ENCODE measurements at regions not wholly inside any gene's neighbourhood (a gene's known extent, or its start where the extent isn't known, plus 50 kb on each side); places are given as distances from the start of the nearest gene placed in this dataset.

DNA sequence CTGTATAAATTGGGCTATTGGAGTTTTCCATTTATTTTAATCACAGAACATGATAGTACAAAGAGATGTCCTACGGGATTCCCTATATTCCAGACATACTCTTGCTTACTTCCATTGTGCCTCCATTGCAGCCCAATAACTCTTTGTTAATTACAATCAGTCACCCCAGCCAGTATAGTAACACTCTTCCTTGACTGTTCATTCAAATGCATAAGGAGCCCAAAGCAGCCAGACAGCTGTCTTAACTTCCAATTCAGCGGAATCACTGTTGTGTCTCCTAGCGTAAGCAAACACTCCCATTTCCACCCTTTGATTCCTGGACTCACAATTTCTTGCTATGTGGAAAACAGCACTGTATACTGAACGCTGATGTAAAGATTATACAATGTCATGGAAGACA is 942.3 kb downstream of the TAF11L14 start:
- Histone ChIP-seq H3K27ac (ENCODE audit: extremely low read depth, low read depth, low read length) (no peak overlapping the region), H2AFZ (ENCODE audit: low read depth, low read length) (no peak overlapping the region), H3K4me3 (no peak overlapping the region), H3K9me1 (ENCODE audit: control insufficient read depth, insufficient read depth, low read length) (no peaks in the 10 kb centered on the region), H3K36me3 (ENCODE audit: control insufficient read depth, insufficient read depth, low read length) (no peaks in the 10 kb centered on the region), H3K27me3 (ENCODE audit: control insufficient read depth in 2 of 2, insufficient read depth in 2 of 2, low read length in 2 of 2) (no peaks in the 10 kb centered on the region), H3K4me2 (ENCODE audit: insufficient read depth, low read length) (no peak overlapping the region), H3K79me2 (ENCODE audit: control insufficient read depth, insufficient read depth, low read length) (no peaks in the 10 kb centered on the region), H3K4me1 (replicated peaks in 1 of 2; ENCODE audit: control insufficient read depth in 2 of 2, insufficient read depth in 2 of 2, low read length in 2 of 2) (no peaks in the 10 kb centered on the region), H3K9me3 (replicated peaks; ENCODE audit: control insufficient read depth, insufficient read depth, low read depth, low read length) (no peaks in the 10 kb centered on the region; the same call in 1 of the 2 replicates), H3K9ac (ENCODE audit: insufficient read depth in 1 of 2, low read depth in 2 of 2, low read length in 2 of 2) (no peak overlapping the region), H4K20me1 (replicated peaks; ENCODE audit: control insufficient read depth, insufficient read depth, low read length) (no peaks in the 10 kb centered on the region)
- intact Hi-C loops (cut with micrococcal nuclease), result no loop called here
- ChIA-PET POLR2A (no interaction called here), CTCF (ENCODE audit: low intra/inter-chr PET ratio) (no interaction called here)
- TF ChIP-seq DNMT1 (IDR thresholded peaks at IDR 0.05), result no peak
- TF ChIP-seq FOSL1 (tag; conservative IDR thresholded peaks at IDR 0.05), result no peak
- no peak for TF ChIP-seq DMBX1 (CRISPR knock-in tag; IDR thresholded peaks at IDR 0.05; ENCODE audit: borderline replicate concordance)
- TF ChIP-seq DIDO1 (tag; IDR thresholded peaks at IDR 0.05; ENCODE audit: low read depth), result no peak
- TF ChIP-seq MTA1 (IDR thresholded peaks at IDR 0.05; ENCODE audit: borderline replicate concordance), result no peak
- TF ChIP-seq, protein P1, sequence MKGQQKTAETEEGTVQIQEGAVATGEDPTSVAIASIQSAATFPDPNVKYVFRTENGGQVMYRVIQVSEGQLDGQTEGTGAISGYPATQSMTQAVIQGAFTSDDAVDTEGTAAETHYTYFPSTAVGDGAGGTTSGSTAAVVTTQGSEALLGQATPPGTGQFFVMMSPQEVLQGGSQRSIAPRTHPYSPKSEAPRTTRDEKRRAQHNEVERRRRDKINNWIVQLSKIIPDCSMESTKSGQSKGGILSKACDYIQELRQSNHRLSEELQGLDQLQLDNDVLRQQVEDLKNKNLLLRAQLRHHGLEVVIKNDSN (CRISPR knock-in tag; IDR thresholded peaks at IDR 0.05), result no peak
- no peak for TF ChIP-seq RCOR1 (IDR thresholded peaks at IDR 0.05; ENCODE audit: borderline replicate concordance in 1 of 2, low read depth in 2 of 2, low read length in 2 of 2)
- no peak for TF ChIP-seq ZBTB17 (CRISPR knock-in tag; IDR thresholded peaks at IDR 0.05)
- TF ChIP-seq ZNF696 (CRISPR knock-in tag; conservative IDR thresholded peaks at IDR 0.05), result no peak
- TF ChIP-seq MAFG (tag; conservative IDR thresholded peaks at IDR 0.05), result no peak
- TF ChIP-seq ZNF561 (CRISPR knock-in tag; conservative IDR thresholded peaks at IDR 0.05), result no peak
- TF ChIP-seq ZNF217 (CRISPR knock-in tag; IDR thresholded peaks at IDR 0.05), result no peak
- no peak for TF ChIP-seq CBX1 (IDR thresholded peaks at IDR 0.05; ENCODE audit: low read depth)
- FAIRE-seq (no peak), DNase-seq (ENCODE audit: extremely low read depth in 1 of 4, low spot score in 3 of 4) (no peak), ATAC-seq (no peak)
- in situ Hi-C loops (cut with MboI), result no loop called here
- BruUV-seq (replicated peaks), result no TSS peak
- 0% methylated on average over 4 of the region's 4 CpGs for WGBS (ENCODE audit: insufficient coverage, low coverage, missing lambda C conversion rate)
